ENCODE measurements at regions not wholly inside any gene's neighbourhood (a gene's known extent, or its start where the extent isn't known, plus 50 kb on each side); places are given as distances from the start of the nearest gene placed in this dataset.

DNA sequence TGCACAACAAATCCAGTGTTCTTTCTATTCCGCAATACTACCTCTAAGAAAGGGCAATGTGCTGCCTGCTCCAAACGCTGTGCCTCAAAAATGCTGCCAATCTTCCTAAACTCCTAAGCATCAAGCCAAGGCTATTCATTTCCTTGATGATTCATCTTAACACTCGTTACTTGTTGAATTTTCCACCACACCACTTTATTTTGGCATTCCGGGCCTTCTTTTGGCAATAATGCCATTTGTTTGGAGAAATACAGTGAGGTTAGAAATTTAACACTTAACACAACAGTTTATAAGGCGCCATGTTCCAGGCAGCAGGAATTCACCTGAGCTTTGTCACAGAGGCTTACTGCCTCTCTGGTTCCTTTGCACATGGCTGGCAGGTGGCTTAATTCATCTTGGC is 82.6 kb upstream of the ABCB5 start:
- Histone ChIP-seq H3K27ac (no peak overlapping the region), H3K9me3 (ENCODE audit: low read depth) (no peaks in the 10 kb centered on the region), H2AFZ (no peak overlapping the region), H3K9me2 (replicated peaks; ENCODE audit: insufficient read depth) (no peaks in the 10 kb centered on the region), H3K79me2 (no peaks in the 10 kb centered on the region), H3K4me2 (no peak overlapping the region), H3K27me3 (no peaks in the 10 kb centered on the region), H3K4me1 (ENCODE audit: insufficient read depth) (no peaks in the 10 kb centered on the region), H3K36me3 (replicated peaks; ENCODE audit: insufficient read depth, low read depth) (no peaks in the 10 kb centered on the region), H4K20me1 (ENCODE audit: insufficient read depth, poor library complexity, severe bottlenecking) (no peaks in the 10 kb centered on the region), H3K4me3 (no peak overlapping the region)
- WGBS (ENCODE audit: low lambda C conversion rate, missing lambda C conversion rate) = 93% methylated on average over 5 of the region's 5 CpGs
- DNase-seq (ENCODE audit: low spot score) = no peak
- TF ChIP-seq EZH2phosphoT487 (IDR thresholded peaks at IDR 0.05; ENCODE audit: low read depth, severe bottlenecking, unreplicated experiment) (no peak), EZH2 (IDR thresholded peaks at IDR 0.05; ENCODE audit: borderline replicate concordance) (no peak)
- TF ChIP-seq, protein P1, sequence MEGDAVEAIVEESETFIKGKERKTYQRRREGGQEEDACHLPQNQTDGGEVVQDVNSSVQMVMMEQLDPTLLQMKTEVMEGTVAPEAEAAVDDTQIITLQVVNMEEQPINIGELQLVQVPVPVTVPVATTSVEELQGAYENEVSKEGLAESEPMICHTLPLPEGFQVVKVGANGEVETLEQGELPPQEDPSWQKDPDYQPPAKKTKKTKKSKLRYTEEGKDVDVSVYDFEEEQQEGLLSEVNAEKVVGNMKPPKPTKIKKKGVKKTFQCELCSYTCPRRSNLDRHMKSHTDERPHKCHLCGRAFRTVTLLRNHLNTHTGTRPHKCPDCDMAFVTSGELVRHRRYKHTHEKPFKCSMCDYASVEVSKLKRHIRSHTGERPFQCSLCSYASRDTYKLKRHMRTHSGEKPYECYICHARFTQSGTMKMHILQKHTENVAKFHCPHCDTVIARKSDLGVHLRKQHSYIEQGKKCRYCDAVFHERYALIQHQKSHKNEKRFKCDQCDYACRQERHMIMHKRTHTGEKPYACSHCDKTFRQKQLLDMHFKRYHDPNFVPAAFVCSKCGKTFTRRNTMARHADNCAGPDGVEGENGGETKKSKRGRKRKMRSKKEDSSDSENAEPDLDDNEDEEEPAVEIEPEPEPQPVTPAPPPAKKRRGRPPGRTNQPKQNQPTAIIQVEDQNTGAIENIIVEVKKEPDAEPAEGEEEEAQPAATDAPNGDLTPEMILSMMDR (IDR thresholded peaks at IDR 0.05; ENCODE audit: poor library complexity) = no peak

DNA sequence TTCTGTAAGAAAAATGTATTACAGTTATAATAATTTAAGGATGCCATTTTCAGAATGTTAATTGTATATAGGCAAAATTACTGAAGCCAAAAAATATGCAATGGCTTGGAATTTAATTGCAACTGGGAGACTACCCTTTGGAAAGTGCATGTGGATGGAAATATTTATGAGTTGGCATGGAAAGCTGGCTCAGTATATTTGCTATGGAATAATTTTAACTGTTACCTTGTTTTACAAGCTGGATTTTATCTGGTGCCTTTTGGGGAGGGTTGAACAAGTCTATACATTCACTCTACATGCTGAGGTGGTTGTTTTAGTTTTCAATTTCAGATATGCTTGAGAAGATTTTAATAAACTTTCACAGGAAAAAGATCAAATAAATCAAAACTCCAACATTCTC is 80.9 kb upstream of the ABCB5 start:
- H3K4me2 ChIP-seq = no peak overlapping the region
- TF ChIP-seq EZH2phosphoT487 (IDR thresholded peaks at IDR 0.05; ENCODE audit: low read depth, severe bottlenecking, unreplicated experiment) (no peak), EZH2 (IDR thresholded peaks at IDR 0.05; ENCODE audit: borderline replicate concordance) (no peak)
- TF ChIP-seq, protein P1 (IDR thresholded peaks at IDR 0.05; ENCODE audit: poor library complexity) = no peak
- H3K79me2 ChIP-seq = no peaks in the 10 kb centered on the region
- H3K36me3 ChIP-seq (replicated peaks; ENCODE audit: insufficient read depth, low read depth) = no peaks in the 10 kb centered on the region
- no peak overlapping the region for H2AFZ ChIP-seq
- H3K4me1 ChIP-seq (ENCODE audit: insufficient read depth) = no peaks in the 10 kb centered on the region
- H4K20me1 ChIP-seq (ENCODE audit: insufficient read depth, poor library complexity, severe bottlenecking) = no peaks in the 10 kb centered on the region
- H3K9me2 ChIP-seq (replicated peaks; ENCODE audit: insufficient read depth) = no peaks in the 10 kb centered on the region
- no peak overlapping the region for H3K27ac ChIP-seq
- H3K27me3 ChIP-seq = no peaks in the 10 kb centered on the region
- H3K4me3 ChIP-seq = no peak overlapping the region
- H3K9me3 ChIP-seq (ENCODE audit: low read depth) = no peaks in the 10 kb centered on the region
- DNase-seq (ENCODE audit: low spot score) = no peak

DNA sequence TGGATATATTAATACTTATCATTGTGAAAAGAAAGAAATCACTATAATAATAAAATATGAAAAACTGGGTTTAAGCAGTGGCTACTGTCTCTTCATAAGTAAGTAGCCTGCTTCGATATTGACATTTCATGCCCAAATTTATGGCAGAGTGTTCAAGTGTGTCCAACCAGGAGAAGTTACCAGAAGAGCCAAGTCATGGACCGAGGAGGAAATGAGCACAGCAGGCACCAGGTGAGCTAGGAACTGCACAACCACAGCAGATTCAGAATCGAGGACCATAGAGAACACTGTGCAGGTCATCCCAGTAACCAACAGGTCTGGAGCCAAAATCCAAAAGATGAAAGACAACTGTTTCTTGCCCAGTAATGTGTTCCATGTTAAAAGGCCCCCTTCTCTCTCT is 79.9 kb upstream of the ABCB5 start:
- Histone ChIP-seq H3K9me3 (ENCODE audit: low read depth) (no peaks in the 10 kb centered on the region), H3K27me3 (no peaks in the 10 kb centered on the region), H4K20me1 (ENCODE audit: insufficient read depth, poor library complexity, severe bottlenecking) (no peaks in the 10 kb centered on the region), H2AFZ (no peak overlapping the region), H3K79me2 (no peaks in the 10 kb centered on the region), H3K36me3 (replicated peaks; ENCODE audit: insufficient read depth, low read depth) (no peaks in the 10 kb centered on the region), H3K4me1 (ENCODE audit: insufficient read depth) (no peaks in the 10 kb centered on the region), H3K4me3 (no peak overlapping the region), H3K27ac (no peak overlapping the region), H3K9me2 (replicated peaks; ENCODE audit: insufficient read depth) (no peaks in the 10 kb centered on the region), H3K4me2 (no peak overlapping the region)
- 90% methylated on average over 3 of the region's 3 CpGs for WGBS (ENCODE audit: low lambda C conversion rate, missing lambda C conversion rate)
- TF ChIP-seq EZH2phosphoT487 (IDR thresholded peaks at IDR 0.05; ENCODE audit: low read depth, severe bottlenecking, unreplicated experiment) (no peak), EZH2 (IDR thresholded peaks at IDR 0.05; ENCODE audit: borderline replicate concordance) (no peak)
- TF ChIP-seq, protein P1 (IDR thresholded peaks at IDR 0.05; ENCODE audit: poor library complexity) = no peak
- no peak for DNase-seq (ENCODE audit: low spot score)

DNA sequence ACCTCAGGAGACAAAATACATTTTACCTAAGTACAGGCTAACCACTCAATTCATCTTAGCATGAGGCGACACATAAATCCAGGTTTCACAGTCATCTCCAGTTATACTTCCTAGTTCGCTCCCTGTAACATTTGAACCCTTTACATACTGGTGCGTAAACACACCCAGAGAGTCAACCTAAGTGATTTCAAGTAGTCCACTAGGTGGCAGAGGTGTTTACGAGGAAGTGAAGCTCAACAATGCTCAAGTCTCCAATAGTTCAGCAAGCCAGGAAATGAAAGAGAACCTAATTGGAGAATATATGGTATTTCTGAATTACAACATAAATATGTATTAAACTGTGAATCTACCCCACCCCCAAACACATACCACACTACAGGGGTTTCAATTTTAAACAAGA is 76.3 kb upstream of the ABCB5 start:
- TF ChIP-seq EZH2 (IDR thresholded peaks at IDR 0.05; ENCODE audit: borderline replicate concordance) (no peak), EZH2phosphoT487 (IDR thresholded peaks at IDR 0.05; ENCODE audit: low read depth, severe bottlenecking, unreplicated experiment) (no peak)
- TF ChIP-seq, protein P1 (IDR thresholded peaks at IDR 0.05; ENCODE audit: poor library complexity) = no peak
- Histone ChIP-seq H3K27me3 (no peaks in the 10 kb centered on the region), H3K27ac (no peak overlapping the region), H2AFZ (no peak overlapping the region), H3K9me3 (ENCODE audit: low read depth) (no peaks in the 10 kb centered on the region), H3K9me2 (replicated peaks; ENCODE audit: insufficient read depth) (no peaks in the 10 kb centered on the region), H4K20me1 (ENCODE audit: insufficient read depth, poor library complexity, severe bottlenecking) (no peaks in the 10 kb centered on the region), H3K4me1 (ENCODE audit: insufficient read depth) (no peaks in the 10 kb centered on the region), H3K4me3 (no peak overlapping the region), H3K36me3 (replicated peaks; ENCODE audit: insufficient read depth, low read depth) (no peaks in the 10 kb centered on the region), H3K79me2 (no peaks in the 10 kb centered on the region), H3K4me2 (no peak overlapping the region)
- 90% methylated on average over 4 of the region's 4 CpGs for WGBS (ENCODE audit: low lambda C conversion rate, missing lambda C conversion rate)
- no peak for DNase-seq (ENCODE audit: low spot score)

Data from hepatocyte (in vitro differentiated cells).